Heart right ventricle (tissue), 16 donors: ENCODE measurements at regions not wholly inside any gene's neighbourhood (a gene's known extent, or its start where the extent isn't known, plus 50 kb on each side); places are given as distances from the start of the nearest gene placed in this dataset.
A peak's percentile ranks its signal among the peaks of the same experiment; 100 is the strongest.

Source experiments
- ATAC-seq, 8 donors: fragments of 200-7000 bp; cut with Tn5 transposase; one replicate each; pipeline ENCODE4 v1.9.1; 2020; ENCODE audit warnings: mild to moderate bottlenecking in 8 of 8, moderate library complexity in 8 of 8, moderate number of reproducible peaks in 1 of 8
- DNase-seq, 2 donors: peaks; one replicate each; pipeline ENCODE4 v3.0.0-alpha.2; 2020
- H3K27ac ChIP-seq, 10 donors: fragments of 200-600 bp; sonication (generic) in 2 of 10; one replicate each; pipeline versions ENCODE4 v1.5.0 to v1.8.0; 2020 to 2022; ENCODE audit warnings: mild to moderate bottlenecking in 3 of 10
- H3K27me3 ChIP-seq, 7 donors: fragments of 200-600 bp; one replicate each; pipeline ENCODE4 v1.8.0; 2021 to 2022; ENCODE audit warnings: mild to moderate bottlenecking in 2 of 7
- H3K36me3 ChIP-seq, 9 donors: fragments of 200-600 bp; sonication (generic) in 1 of 9; one replicate each; pipeline versions ENCODE4 v1.5.0 to v1.8.0; 2020 to 2022; ENCODE audit warnings: mild to moderate bottlenecking in 2 of 9
- H3K4me1 ChIP-seq, 9 donors: fragments of 200-600 bp; sonication (generic) in 1 of 9; one replicate each; pipeline versions ENCODE4 v1.5.0 to v1.8.0; 2020 to 2022; ENCODE audit warnings: mild to moderate bottlenecking in 4 of 9
- H3K4me3 ChIP-seq, 10 donors: fragments of 200-600 bp; sonication (generic) in 2 of 10; one replicate each; pipeline versions ENCODE4 v1.5.0 to v1.8.0; 2020 to 2022; ENCODE audit warnings: mild to moderate bottlenecking in 7 of 10, moderate library complexity in 2 of 10
- H3K9me3 ChIP-seq, 11 donors: fragments of 200-600 bp in 10 of 11; sonication (generic) in 2 of 11; one replicate each; pipeline versions ENCODE4 v1.5.0 to v1.8.0; 2013 to 2022; ENCODE audit warnings: mild to moderate bottlenecking in 2 of 11, control low read depth in 1 of 11, moderate library complexity in 1 of 11
- WGBS, 2 donors: extraction: QIAGEN DNeasy Blood & Tissue Kit; methylation state at CpG; one replicate each; pipeline ENCODE4 v1.1.7; 2013; ENCODE audit warnings: inconsistent platforms in 1 of 2; 5-methylcytosine and 5-hydroxymethylcytosine counted together
- intact Hi-C, 10 donors: fragments of 100-400 bp; cut with DNase I; formaldehyde crosslinking; loops; one replicate each; pipeline versions ENCODE4 v1.11.1 to v1.14.2; 2022
- TF ChIP-seq, protein P1 (sequence below), 9 donors: fragments of 200-600 bp; sonication (generic) in 2 of 9; IDR thresholded peaks; one replicate each; pipeline versions ENCODE4 v1.5.0 to v1.8.0; 2021 to 2022; ENCODE audit warnings: antibody characterized with exemption in 9 of 9, mild to moderate bottlenecking in 5 of 9, moderate library complexity in 1 of 9
- donor health status: Arrhythmogenic right ventricular cardiomyopathy.
- donor health status: ischemic (EF 13 %, LVEDD 7.1; RV severe dilation, severe dysfunction).
- donor health status: healthy with polysubstance abuse.
- donor health status: DM: no; HTN: yes; CAD: no.
- donor health status: DM: no; HTN: no; CAD: no.
- donor health status: ischemic (EF 25% LVEDD 6.9; RV normal size, moderate dysfunction).
- donor health status: ischemic (EF 25% LVEDD 5.7; RV mildly dilated, moderate dysfunction).
- donor health status: healthy.
- donor health status: DM: yes; HTN: yes; CAD: no.
- donor health status: Ischemic cardiomyopathy.
- donor health status: ischemic (EF 35%, LVEDD 5.7; RV mildly dilated, moderate dysfunction).
- donor health status: nonischemic (EF 11% LVEDD 7.7; RV severe dilation, severe dysfunction).
- donor health status: DM: yes; HTN: yes; CAD: no.
- donor health status: PGD.
- donor health status: ischemic (EF 29% LVEDD 5.4; RV normal size, mild dysfunction).
- donor health status: nonischemic (EF 23%, LVEDD 6.1; RV moderate dilation, normal function).

DNA sequence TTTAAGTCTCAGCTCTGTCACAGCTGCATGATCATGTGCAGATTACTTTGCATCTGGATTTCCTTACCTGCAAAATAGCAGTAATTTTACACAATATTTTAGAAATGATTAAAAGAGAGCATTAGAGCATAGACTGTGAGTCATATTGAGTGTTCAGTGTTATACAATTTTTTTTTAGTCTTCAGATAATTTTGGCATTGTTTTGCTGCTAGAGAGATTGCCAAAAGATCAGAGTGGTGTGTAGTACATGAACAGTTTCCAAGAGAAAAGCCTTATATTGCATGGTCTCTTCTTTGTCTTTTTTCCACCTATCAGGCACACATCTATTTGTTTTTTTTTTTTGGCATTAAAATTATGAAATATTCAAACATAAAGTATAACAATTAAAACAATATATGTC is 209.6 kb upstream of the TLL1 start:
- TF ChIP-seq, protein P1, sequence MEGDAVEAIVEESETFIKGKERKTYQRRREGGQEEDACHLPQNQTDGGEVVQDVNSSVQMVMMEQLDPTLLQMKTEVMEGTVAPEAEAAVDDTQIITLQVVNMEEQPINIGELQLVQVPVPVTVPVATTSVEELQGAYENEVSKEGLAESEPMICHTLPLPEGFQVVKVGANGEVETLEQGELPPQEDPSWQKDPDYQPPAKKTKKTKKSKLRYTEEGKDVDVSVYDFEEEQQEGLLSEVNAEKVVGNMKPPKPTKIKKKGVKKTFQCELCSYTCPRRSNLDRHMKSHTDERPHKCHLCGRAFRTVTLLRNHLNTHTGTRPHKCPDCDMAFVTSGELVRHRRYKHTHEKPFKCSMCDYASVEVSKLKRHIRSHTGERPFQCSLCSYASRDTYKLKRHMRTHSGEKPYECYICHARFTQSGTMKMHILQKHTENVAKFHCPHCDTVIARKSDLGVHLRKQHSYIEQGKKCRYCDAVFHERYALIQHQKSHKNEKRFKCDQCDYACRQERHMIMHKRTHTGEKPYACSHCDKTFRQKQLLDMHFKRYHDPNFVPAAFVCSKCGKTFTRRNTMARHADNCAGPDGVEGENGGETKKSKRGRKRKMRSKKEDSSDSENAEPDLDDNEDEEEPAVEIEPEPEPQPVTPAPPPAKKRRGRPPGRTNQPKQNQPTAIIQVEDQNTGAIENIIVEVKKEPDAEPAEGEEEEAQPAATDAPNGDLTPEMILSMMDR (IDR thresholded peaks at IDR 0.05), result no peak
- H3K9me3 ChIP-seq, result no peaks in the 10 kb centered on the region
- no peak for DNase-seq
- no peak overlapping the region for H3K27ac ChIP-seq
- no peak for ATAC-seq
- H3K4me3 ChIP-seq, result no peak overlapping the region
- intact Hi-C loops, result no loop called here
- H3K4me1 ChIP-seq, result peaks cover 0 to 5% (median 0%) of the 10 kb centered on the region in 9 donors
- H3K36me3 ChIP-seq, result no peaks in the 10 kb centered on the region
- no peaks in the 10 kb centered on the region for H3K27me3 ChIP-seq

DNA sequence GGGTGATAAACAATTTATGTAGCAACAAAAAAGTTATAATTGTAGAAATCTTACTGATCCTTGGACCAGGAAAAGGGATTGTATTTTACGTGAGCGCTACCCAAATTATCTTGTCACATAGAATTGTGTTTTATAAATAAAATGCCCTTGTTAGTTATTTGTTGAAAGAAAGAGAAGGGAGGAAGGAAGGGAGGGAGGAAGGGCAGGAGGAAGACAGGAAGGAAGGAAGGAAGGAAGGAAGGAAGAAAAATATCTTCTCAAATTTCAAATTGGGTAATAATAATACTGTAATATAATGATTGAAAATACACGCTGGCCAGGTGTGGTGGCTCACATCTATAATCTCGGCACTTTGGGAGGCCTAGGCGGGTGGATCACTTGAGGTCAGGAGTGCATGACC is 206.2 kb upstream of the TLL1 start:
- Histone ChIP-seq H3K4me1 (peaks cover 0 to 5% (median 0%) of the 10 kb centered on the region in 9 donors), H3K9me3 (no peaks in the 10 kb centered on the region), H3K27me3 (no peaks in the 10 kb centered on the region), H3K36me3 (no peaks in the 10 kb centered on the region), H3K27ac (no peak overlapping the region), H3K4me3 (no peak overlapping the region)
- no peak for ATAC-seq
- TF ChIP-seq, protein P1 (IDR thresholded peaks at IDR 0.05), result no peak
- no peak for DNase-seq
- WGBS, 2 donors, result 88 to 92% methylated on average over 5 of the region's 5 CpGs
- intact Hi-C loops, result no loop called here

DNA sequence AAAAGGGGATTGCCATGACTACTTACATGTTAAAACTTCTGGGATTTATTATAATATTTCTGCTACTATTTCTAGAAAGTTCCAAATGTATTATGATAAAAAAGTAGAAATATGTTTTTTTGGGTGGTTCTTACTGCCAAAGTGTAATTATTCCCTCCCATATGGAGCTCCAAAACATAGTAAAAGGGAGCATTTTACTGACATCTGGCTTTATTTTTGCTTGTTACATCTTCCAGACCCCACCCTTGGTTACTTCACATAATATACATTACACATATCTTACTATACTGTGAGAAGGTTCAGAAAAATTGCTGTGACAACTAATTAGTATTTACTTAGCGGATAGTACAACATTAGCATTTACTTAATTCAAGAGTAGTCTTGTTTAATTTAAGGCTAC is 205.1 kb upstream of the TLL1 start:
- Histone ChIP-seq H3K4me1 (peaks cover 0 to 5% (median 0%) of the 10 kb centered on the region in 9 donors), H3K4me3 (no peak overlapping the region), H3K9me3 (no peaks in the 10 kb centered on the region), H3K27me3 (no peaks in the 10 kb centered on the region), H3K36me3 (no peaks in the 10 kb centered on the region), H3K27ac (no peak overlapping the region)
- DNase-seq (no peak), ATAC-seq (no peak)
- intact Hi-C loops, result no loop called here
- 95 to 100% methylated on average over 1 of the region's 1 CpG for WGBS, 2 donors
- TF ChIP-seq, protein P1 (IDR thresholded peaks at IDR 0.05), result no peak

DNA sequence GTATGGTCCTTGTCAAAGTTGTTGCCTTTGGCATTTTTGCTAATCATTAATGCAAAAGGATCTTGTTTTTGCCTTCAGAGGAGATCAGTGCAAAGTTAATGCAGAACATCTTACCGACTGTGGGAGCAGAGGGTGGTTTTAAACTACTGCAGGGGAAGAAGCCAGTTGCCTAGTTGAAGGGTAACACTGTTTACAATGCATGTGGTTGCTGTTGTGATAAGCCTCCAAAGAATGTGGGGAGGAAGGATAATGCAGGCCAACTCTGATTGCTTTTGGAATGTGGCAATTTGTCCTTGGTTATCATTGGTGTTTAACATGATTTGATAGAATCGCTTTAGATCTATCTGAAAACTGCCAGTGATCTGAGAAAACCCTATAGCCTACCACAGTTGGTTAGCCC is 204.3 kb upstream of the TLL1 start:
- H3K27me3 ChIP-seq, result no peaks in the 10 kb centered on the region
- DNase-seq, result no peak
- peaks cover 0 to 5% (median 0%) of the 10 kb centered on the region in 9 donors for H3K4me1 ChIP-seq
- TF ChIP-seq, protein P1 (IDR thresholded peaks at IDR 0.05), result no peak
- no peaks in the 10 kb centered on the region for H3K9me3 ChIP-seq
- no peak overlapping the region for H3K27ac ChIP-seq
- peak in 1 of 8 donors; percentile 31 for ATAC-seq
- intact Hi-C loops, result no loop called here
- no peak overlapping the region for H3K4me3 ChIP-seq
- 18% methylated on average over 2 of the region's 2 CpGs for WGBS, 2 donors
- H3K36me3 ChIP-seq, result no peaks in the 10 kb centered on the region

DNA sequence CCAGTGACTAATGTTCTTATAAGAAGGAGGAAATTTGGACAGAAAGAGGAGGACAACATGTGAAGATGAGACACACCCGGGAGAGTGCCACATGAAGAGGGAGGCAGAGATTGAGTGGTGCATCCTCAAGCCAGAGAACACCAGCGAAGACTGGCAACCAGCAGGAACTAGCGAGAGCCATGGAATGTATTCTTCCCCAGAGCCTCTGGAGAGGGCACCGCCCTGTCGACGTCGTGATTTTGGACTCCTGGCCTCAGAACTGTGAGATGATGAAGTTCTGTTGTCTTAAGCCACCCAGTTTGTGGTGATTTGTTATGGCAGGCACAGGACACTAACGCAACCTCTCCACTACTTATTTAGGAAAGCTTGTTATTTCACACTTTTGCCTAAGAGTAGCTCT is 196.0 kb upstream of the TLL1 start:
- H3K36me3 ChIP-seq, result no peaks in the 10 kb centered on the region
- intact Hi-C loops, result no loop called here

More for the DNA sequence above, 196.0 kb upstream of the TLL1 start:
- peaks cover 0 to 3% (median 0%) of the 10 kb centered on the region in 11 donors for H3K9me3 ChIP-seq
- no peaks in the 10 kb centered on the region for H3K27me3 ChIP-seq
- no peak overlapping the region for H3K4me3 ChIP-seq
- H3K27ac ChIP-seq, result no peak overlapping the region
- DNase-seq (no peak), ATAC-seq (no peak)
- no peaks in the 10 kb centered on the region for H3K4me1 ChIP-seq
- TF ChIP-seq, protein P1 (IDR thresholded peaks at IDR 0.05), result no peak
- WGBS, 2 donors, result 80 to 84% methylated on average over 8 of the region's 8 CpGs
